ENCODE measurements at regions not wholly inside any gene's neighbourhood (a gene's known extent, or its start where the extent isn't known, plus 50 kb on each side); places are given as distances from the start of the nearest gene placed in this dataset.

DNA sequence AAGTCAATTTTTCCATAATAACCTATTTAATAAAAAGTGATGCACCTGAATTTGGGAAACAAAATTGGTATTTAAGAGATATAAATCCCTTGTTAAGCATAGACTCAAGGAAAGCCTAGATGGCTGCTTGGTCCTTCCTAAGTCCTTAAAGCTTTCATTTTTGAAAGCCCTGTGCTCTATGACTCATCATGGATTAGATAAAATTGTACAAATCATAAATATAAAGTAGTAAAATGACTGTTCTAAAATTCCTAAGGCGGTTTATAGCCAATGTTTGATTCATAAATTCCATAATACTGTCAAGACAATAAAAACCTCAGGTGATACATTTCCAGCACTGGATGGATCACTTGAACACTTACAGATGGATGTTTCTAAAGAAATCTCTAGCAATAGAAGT is 730.8 kb upstream of the EPHA6 start:
- no peak for DNase-seq (ENCODE audit: low read depth in 1 of 2, low spot score in 1 of 2)
- TF ChIP-seq JUND (IDR thresholded peaks at IDR 0.05; ENCODE audit: low read depth), result no peak
- in situ Hi-C loops (cut with HindIII; ENCODE audit: low pct_unique_long_range_greater_than_20kb, low sequenced_read_pairs), result no loop called here

DNA sequence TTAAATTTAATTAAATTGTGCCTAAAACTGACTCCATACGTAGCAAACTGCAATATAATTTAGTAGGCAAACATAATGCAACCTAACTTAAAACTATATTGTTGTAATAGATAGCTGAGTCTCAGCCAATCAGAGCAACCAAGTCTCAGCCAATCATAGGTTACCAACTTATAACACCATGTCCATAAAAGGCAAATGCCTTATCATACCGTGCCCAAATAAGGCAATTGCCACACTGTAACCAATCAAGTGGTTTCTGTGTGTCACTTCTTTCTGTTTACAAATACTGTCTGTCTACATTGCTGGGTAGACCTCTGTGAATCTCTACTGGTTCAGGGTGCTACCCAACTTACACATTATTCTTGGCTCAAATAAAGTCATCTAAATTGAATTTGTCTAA is 728.4 kb upstream of the EPHA6 start:
- in situ Hi-C loops (cut with HindIII; ENCODE audit: low pct_unique_long_range_greater_than_20kb, low sequenced_read_pairs), result no loop called here
- TF ChIP-seq JUND (IDR thresholded peaks at IDR 0.05; ENCODE audit: low read depth), result no peak
- no peak for DNase-seq (ENCODE audit: low read depth in 1 of 2, low spot score in 1 of 2)

DNA sequence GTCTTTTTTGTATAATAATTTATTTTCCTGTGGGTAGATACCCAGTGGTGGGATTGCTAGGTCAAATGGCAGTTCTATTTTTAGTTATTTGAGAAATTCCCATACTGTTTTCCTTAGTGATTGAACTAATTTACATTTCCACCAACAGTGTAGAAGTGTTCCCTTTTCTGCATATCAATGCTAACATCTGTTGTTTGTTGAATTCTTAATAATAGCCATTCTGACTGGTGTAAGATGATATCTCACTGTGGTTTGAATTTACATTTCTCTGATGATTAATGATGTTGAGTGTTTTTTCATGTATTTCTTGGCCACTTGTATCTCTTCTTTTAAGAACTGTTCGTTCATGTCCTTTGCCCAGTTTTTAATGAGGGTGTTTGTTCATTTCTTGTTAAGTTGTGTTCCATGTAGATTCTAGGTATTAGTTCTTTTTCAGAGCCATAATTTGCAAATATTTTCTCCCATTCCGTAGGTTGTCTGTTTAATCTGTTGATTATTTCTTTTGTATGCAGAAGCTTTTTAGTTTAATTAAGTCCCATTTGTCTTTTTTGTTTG is 713.3 kb upstream of the EPHA6 start:
- in situ Hi-C loops (cut with HindIII; ENCODE audit: low pct_unique_long_range_greater_than_20kb, low sequenced_read_pairs), result no loop called here
- no peak for TF ChIP-seq JUND (IDR thresholded peaks at IDR 0.05; ENCODE audit: low read depth)
- DNase-seq (ENCODE audit: low read depth in 1 of 2, low spot score in 1 of 2), result peak in 1 of 2 experiments; percentile 23

DNA sequence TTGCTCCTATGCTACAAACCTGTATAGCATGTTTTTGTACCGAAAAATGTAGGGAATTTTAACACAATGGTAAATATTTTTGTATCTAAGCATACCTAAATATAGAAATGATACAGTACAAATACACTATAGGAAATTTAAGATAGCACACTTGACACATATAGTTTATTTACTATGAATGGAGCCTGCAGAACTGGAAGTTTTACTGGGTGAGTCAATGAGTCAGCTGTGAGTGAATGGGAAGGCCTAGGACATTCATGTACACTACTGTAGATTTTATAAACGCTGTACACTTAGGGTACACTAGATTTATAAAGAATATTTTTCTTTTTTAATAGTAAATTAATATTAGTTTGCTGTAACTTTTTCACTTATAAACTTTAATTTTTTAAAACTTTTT is 707.7 kb upstream of the EPHA6 start:
- in situ Hi-C loops (cut with HindIII; ENCODE audit: low pct_unique_long_range_greater_than_20kb, low sequenced_read_pairs), result no loop called here
- peak; percentile 3 to 78 for DNase-seq (ENCODE audit: low read depth in 1 of 2, low spot score in 1 of 2)
- TF ChIP-seq JUND (IDR thresholded peaks at IDR 0.05; ENCODE audit: low read depth), result no peak

Data from T47D (cell line).